Neuronal stem cell (in vitro differentiated cells): ENCODE measurements at regions not wholly inside any gene's neighbourhood (a gene's known extent, or its start where the extent isn't known, plus 50 kb on each side); places are given as distances from the start of the nearest gene placed in this dataset.

Experiments
- DNase-seq: peaks from one replicate; pipeline ENCODE4 v3.0.0-alpha.2; 2013; ENCODE audit warnings: low spot score
- H2AFZ ChIP-seq: one replicate; pipeline ENCODE4 v1.6.1; 2013; ENCODE audit warnings: mild to moderate bottlenecking, low read length, inconsistent platforms
- H2AK5ac ChIP-seq: 2 replicates; pipeline ENCODE4 v1.6.1; 2013; ENCODE audit warnings: low read depth, mild to moderate bottlenecking, inconsistent platforms, low read length, moderate library complexity, mixed read lengths
- H2BK120ac ChIP-seq: 2 replicates; pipeline ENCODE4 v1.6.1; 2013; ENCODE audit warnings: low read depth, mild to moderate bottlenecking, inconsistent platforms, low read length, moderate library complexity, mixed read lengths
- H2BK12ac ChIP-seq: one replicate; pipeline ENCODE4 v1.6.1; 2013; ENCODE audit warnings: low read length, inconsistent platforms
- H2BK15ac ChIP-seq: 2 replicates; pipeline ENCODE4 v1.6.1; 2013; ENCODE audit warnings: mild to moderate bottlenecking, low read length, inconsistent platforms, mixed read lengths
- H2BK5ac ChIP-seq: one replicate; pipeline ENCODE4 v1.6.1; 2013; ENCODE audit warnings: inconsistent platforms, mild to moderate bottlenecking, low read length, moderate library complexity
- H3K14ac ChIP-seq: one replicate; pipeline ENCODE4 v1.6.1; 2013; ENCODE audit warnings: low read length, inconsistent platforms
- H3K18ac ChIP-seq: 2 replicates; pipeline ENCODE4 v1.6.1; 2013; ENCODE audit warnings: low read length, inconsistent platforms
- H3K23ac ChIP-seq: 2 replicates; pipeline ENCODE4 v1.6.1; 2013; ENCODE audit warnings: low read depth, mild to moderate bottlenecking, mixed read lengths, low read length, inconsistent platforms; ENCODE audit not compliant: poor library complexity
- H3K27ac ChIP-seq: replicated peaks from 3 replicates; pipeline ENCODE4 v1.5.1; 2013; ENCODE audit warnings: low read length, inconsistent platforms
- H3K27me3 ChIP-seq, 3 experiments: 2 replicates each; pipeline ENCODE4 v1.6.1; 2013; ENCODE audit warnings: low read length in 3 of 3, mild to moderate bottlenecking in 2 of 3, inconsistent platforms in 1 of 3, low read depth in 1 of 3, mixed read lengths in 1 of 3, moderate library complexity in 1 of 3; ENCODE audit not compliant: control insufficient read depth in 3 of 3, insufficient read depth in 3 of 3
- H3K36me3 ChIP-seq, 2 donors: replicated peaks in 1 of 2; 2 replicates each; pipeline ENCODE4 v1.6.1; 2013; ENCODE audit warnings: low read length in 2 of 2; ENCODE audit not compliant: control insufficient read depth in 2 of 2, insufficient read depth in 2 of 2
- H3K4ac ChIP-seq: 2 replicates; pipeline ENCODE4 v1.6.1; 2013; ENCODE audit warnings: inconsistent platforms, mild to moderate bottlenecking, low read length, moderate library complexity
- H3K4me1 ChIP-seq, 2 donors: 1 replicate in 1 of 2; 2 replicates in 1 of 2; pipeline ENCODE4 v1.6.1; 2013; ENCODE audit warnings: low read length in 2 of 2, low read depth in 1 of 2; ENCODE audit not compliant: control insufficient read depth in 2 of 2, insufficient read depth in 1 of 2
- H3K4me2 ChIP-seq: one replicate; pipeline ENCODE4 v1.6.1; 2013; ENCODE audit warnings: mild to moderate bottlenecking, low read length, inconsistent platforms; ENCODE audit not compliant: insufficient read depth, poor library complexity, severe bottlenecking
- H3K4me3 ChIP-seq, 2 donors: 2 replicates each; pipeline ENCODE4 v1.5.1; 2013; ENCODE audit warnings: low read length in 2 of 2, mild to moderate bottlenecking in 2 of 2, inconsistent platforms in 1 of 2, moderate library complexity in 1 of 2
- H3K79me1 ChIP-seq: one replicate; pipeline ENCODE4 v1.6.1; 2013; ENCODE audit warnings: low read depth, mild to moderate bottlenecking, inconsistent platforms, low read length, moderate library complexity
- H3K9ac ChIP-seq: one replicate; pipeline ENCODE4 v1.6.1; 2013; ENCODE audit warnings: mild to moderate bottlenecking, low read depth, low read length, inconsistent platforms; ENCODE audit not compliant: poor library complexity
- H3K9me3 ChIP-seq, 2 donors: replicated peaks in 1 of 2; 2 replicates each; pipeline versions ENCODE3 to v1.6.1; 2013; ENCODE audit warnings: low read length in 2 of 2, mild to moderate bottlenecking in 2 of 2, inconsistent platforms in 1 of 2, low read depth in 1 of 2, mixed read lengths in 1 of 2, moderate library complexity in 1 of 2; ENCODE audit not compliant: control insufficient read depth in 2 of 2, insufficient read depth in 1 of 2
- H4K8ac ChIP-seq: one replicate; pipeline ENCODE4 v1.6.1; 2013; ENCODE audit warnings: low read depth, mild to moderate bottlenecking, inconsistent platforms, low read length, moderate library complexity
- H4K91ac ChIP-seq: one replicate; pipeline ENCODE4 v1.6.1; 2013; ENCODE audit warnings: low read length, low read depth, mild to moderate bottlenecking, inconsistent platforms; ENCODE audit not compliant: poor library complexity
- WGBS, 2 donors: extraction: QIAGEN DNeasy Blood & Tissue Kit; methylation state at CpG; one replicate each; pipeline ENCODE4 v1.1.7; 2013; ENCODE audit warnings: missing lambda C conversion rate in 2 of 2, mixed read lengths in 1 of 2; ENCODE audit not compliant: insufficient read length in 2 of 2, insufficient replicate concordance in 1 of 2; ENCODE audit errors: extremely low coverage in 2 of 2; 5-methylcytosine and 5-hydroxymethylcytosine counted together

- no peak overlapping the region for H2BK5ac ChIP-seq
- H2AK5ac ChIP-seq = no peak overlapping the region
- H4K91ac ChIP-seq = no peak overlapping the region
- H3K9me3 ChIP-seq = no peaks in the 10 kb centered on the region
- no peak overlapping the region for H2BK12ac ChIP-seq
- H3K9ac ChIP-seq = no peak overlapping the region
- H3K23ac ChIP-seq = no peak overlapping the region
- no peak overlapping the region for H3K14ac ChIP-seq
- H4K8ac ChIP-seq = no peak overlapping the region
- no peak overlapping the region for H2BK15ac ChIP-seq
- no CpG with 5 or more reads among the region's 1 CpG for WGBS, 2 donors
- no peak overlapping the region for H2AFZ ChIP-seq
- H3K4ac ChIP-seq = no peak overlapping the region
- H3K4me2 ChIP-seq = no peak overlapping the region
- no peak for DNase-seq
- no peak overlapping the region for H3K27ac ChIP-seq
- H3K4me3 ChIP-seq = no peak overlapping the region
- no peaks in the 10 kb centered on the region for H3K36me3 ChIP-seq
- H3K18ac ChIP-seq = no peak overlapping the region
- H3K79me1 ChIP-seq = no peaks in the 10 kb centered on the region
- H2BK120ac ChIP-seq = no peak overlapping the region
- H3K4me1 ChIP-seq = peaks cover 0 to 3% of the 10 kb centered on the region in 2 donors
- peaks cover 0 to 6% (median 0%) of the 10 kb centered on the region in 3 experiments for H3K27me3 ChIP-seq
Observed at GRCh38 chr12:116347265-116347664, 69.8 kb upstream of the MED13L start.

- Histone ChIP-seq H2AFZ (no peak overlapping the region), H3K4me1 (no peaks in the 10 kb centered on the region), H2BK5ac (no peak overlapping the region), H3K9me3 (peaks cover 0 to 4% of the 10 kb centered on the region in 2 donors), H3K27ac (no peak overlapping the region), H2BK12ac (no peak overlapping the region), H3K23ac (no peak overlapping the region), H4K8ac (no peak overlapping the region), H4K91ac (no peak overlapping the region), H2AK5ac (no peak overlapping the region), H3K9ac (no peak overlapping the region), H2BK120ac (no peak overlapping the region), H3K4ac (no peak overlapping the region), H3K4me2 (no peak overlapping the region), H3K79me1 (no peaks in the 10 kb centered on the region), H3K27me3 (no peaks in the 10 kb centered on the region), H3K4me3 (no peak overlapping the region), H2BK15ac (no peak overlapping the region), H3K36me3 (no peaks in the 10 kb centered on the region), H3K14ac (no peak overlapping the region), H3K18ac (no peak overlapping the region)
- WGBS, 2 donors = no CpG with 5 or more reads among the region's 4 CpGs
- DNase-seq = no peak
Observed at GRCh38 chr12:116352315-116352835, 74.9 kb upstream of the MED13L start.

GRCh38 chr12:116353958-116354357 lies 76.5 kb upstream of the MED13L start:
- DNase-seq = no peak
- Histone ChIP-seq H3K4me2 (no peak overlapping the region), H3K4ac (no peak overlapping the region)

GRCh38 chr12:116354534-116354933 lies 77.0 kb upstream of the MED13L start:
- WGBS, 2 donors = no CpG with 5 or more reads among the region's 5 CpGs
- no peak overlapping the region for H4K91ac ChIP-seq
- no peaks in the 10 kb centered on the region for H3K36me3 ChIP-seq

More at GRCh38 chr12:116353958-116354357, 76.5 kb upstream of the MED13L start:
- no peak overlapping the region for H2BK120ac ChIP-seq
- no peak overlapping the region for H3K23ac ChIP-seq
- H3K36me3 ChIP-seq = no peaks in the 10 kb centered on the region
- H3K9me3 ChIP-seq = peaks cover 0 to 4% of the 10 kb centered on the region in 2 donors
- H3K79me1 ChIP-seq = no peaks in the 10 kb centered on the region
- H4K91ac ChIP-seq = no peak overlapping the region
- no peak overlapping the region for H2AK5ac ChIP-seq
- H4K8ac ChIP-seq = no peak overlapping the region
- H2BK12ac ChIP-seq = no peak overlapping the region
- H3K14ac ChIP-seq = no peak overlapping the region
- no peak overlapping the region for H3K4me3 ChIP-seq
- no peak overlapping the region for H2BK5ac ChIP-seq
- no peaks in the 10 kb centered on the region for H3K27me3 ChIP-seq
- H3K27ac ChIP-seq = no peak overlapping the region
- H2AFZ ChIP-seq = no peak overlapping the region
- H3K4me1 ChIP-seq = peaks cover 0 to 1% of the 10 kb centered on the region in 2 donors
- H2BK15ac ChIP-seq = no peak overlapping the region
- no peak overlapping the region for H3K18ac ChIP-seq
- WGBS, 2 donors = no CpG with 5 or more reads among the region's 2 CpGs
- H3K9ac ChIP-seq = no peak overlapping the region

More at GRCh38 chr12:116354534-116354933, 77.0 kb upstream of the MED13L start:
- Histone ChIP-seq H3K4ac (no peak overlapping the region), H3K79me1 (no peaks in the 10 kb centered on the region), H3K14ac (no peak overlapping the region), H3K9ac (no peak overlapping the region), H4K8ac (no peak overlapping the region), H3K27me3 (no peaks in the 10 kb centered on the region), H3K4me3 (no peak overlapping the region), H3K4me1 (peaks cover 0 to 1% of the 10 kb centered on the region in 2 donors), H3K18ac (no peak overlapping the region), H3K23ac (no peak overlapping the region), H2BK15ac (no peak overlapping the region), H2BK5ac (no peak overlapping the region), H3K4me2 (no peak overlapping the region), H2AFZ (no peak overlapping the region), H2BK120ac (no peak overlapping the region), H3K27ac (no peak overlapping the region), H3K9me3 (peaks cover 0 to 4% of the 10 kb centered on the region in 2 donors), H2AK5ac (no peak overlapping the region), H2BK12ac (no peak overlapping the region)
- DNase-seq = no peak
